Upper lobe of left lung (tissue), 4 donors: ENCODE measurements at regions not wholly inside any gene's neighbourhood (a gene's known extent, or its start where the extent isn't known, plus 50 kb on each side); places are given as distances from the start of the nearest gene placed in this dataset.
"Not testable (repeated sequence)": the region's sequence is repeated elsewhere in the genome, so short reads cannot be mapped to it uniquely, and the experiment has no call there.

Experiments used
- CTCF ChIP-seq, 6 experiments: fragments of 450-650 bp in 4 of 6; fragments of 200-600 bp in 2 of 6; sonication (generic) in 2 of 6; IDR thresholded peaks; one replicate each; pipeline ENCODE4 v1.5.1; 2016 to 2019; ENCODE audit warnings: antibody characterized with exemption in 6 of 6
- EP300 ChIP-seq, 4 donors: sonication (generic); formaldehyde crosslinking; IDR thresholded peaks; one replicate each; pipeline ENCODE4 v1.5.1; 2017; ENCODE audit warnings: antibody characterized with exemption in 4 of 4, control low read depth in 2 of 4
- POLR2A ChIP-seq, 4 donors: fragments of 450-650 bp; IDR thresholded peaks; one replicate each; pipeline ENCODE4 v1.5.1; 2016 to 2017; ENCODE audit warnings: antibody characterized with exemption in 4 of 4, mild to moderate bottlenecking in 2 of 4

DNA sequence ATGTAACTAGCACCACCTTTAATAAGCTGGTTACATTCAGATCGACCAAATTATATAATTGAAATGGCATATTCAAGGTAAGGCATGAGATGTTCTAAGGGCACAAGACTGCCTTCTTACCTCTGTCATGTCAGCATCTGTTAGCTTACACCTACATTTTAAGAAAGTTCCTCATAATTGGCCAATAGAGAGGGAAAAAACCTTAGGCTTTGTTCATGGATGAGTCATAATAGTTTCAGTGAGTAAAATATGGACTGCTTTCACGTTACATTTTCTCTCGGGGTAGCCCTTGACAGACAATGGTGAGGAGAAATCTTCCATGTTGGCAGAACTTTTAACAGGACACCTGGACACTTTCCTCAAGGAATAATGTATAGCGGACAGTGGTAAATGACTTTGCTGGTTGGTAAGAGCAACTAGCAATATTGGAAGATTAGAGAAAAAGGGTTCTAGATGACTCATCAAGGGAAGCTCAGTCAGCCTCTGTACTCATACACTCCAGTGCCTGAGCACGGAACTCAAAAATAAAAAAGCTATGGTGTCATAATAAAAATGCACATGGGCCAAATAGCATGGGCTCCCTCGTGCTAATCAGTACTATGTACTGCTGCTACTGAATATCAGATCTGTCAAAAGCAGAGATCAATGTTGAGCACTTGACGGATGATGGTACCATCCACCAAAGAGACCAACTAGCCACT, 206.4 kb upstream of the GJE1 start:
- TF ChIP-seq POLR2A, CTCF, EP300 (IDR thresholded peaks at IDR 0.05): not testable (repeated sequence)
